MM.1S (cell line): ENCODE measurements at regions not wholly inside any gene's neighbourhood (a gene's known extent, or its start where the extent isn't known, plus 50 kb on each side); places are given as distances from the start of the nearest gene placed in this dataset.

ENCODE experiments used
- DNase-seq: peaks from one replicate; pipeline ENCODE4 v3.0.0-alpha.2; 2015
- H2AFZ ChIP-seq: fragments of 300-600 bp; sonication (generic); 2 replicates; pipeline ENCODE4 v1.6.0; 2016; ENCODE audit warnings: antibody characterized with exemption, low read length
- H3F3A ChIP-seq: fragments of 300-600 bp; sonication (generic); 2 replicates; pipeline ENCODE4 v1.6.1; 2016; ENCODE audit warnings: mild to moderate bottlenecking, antibody characterized with exemption, low read length, moderate library complexity, mixed read lengths; ENCODE audit not compliant: insufficient read depth
- H3K27ac ChIP-seq: fragments of 300-600 bp; sonication (generic); 2 replicates; pipeline ENCODE4 v1.5.1; 2016; ENCODE audit warnings: mild to moderate bottlenecking, low read length
- H3K27me3 ChIP-seq: fragments of 300-600 bp; sonication (generic); replicated peaks from 2 replicates; pipeline ENCODE4 v1.6.0; 2016; ENCODE audit warnings: low read length; ENCODE audit not compliant: insufficient read depth
- H3K36me3 ChIP-seq: fragments of 300-600 bp; sonication (generic); replicated peaks from 2 replicates; pipeline ENCODE4 v1.6.1; 2016; ENCODE audit warnings: mild to moderate bottlenecking, low read length, mixed read lengths; ENCODE audit not compliant: insufficient read depth
- H3K4me1 ChIP-seq: fragments of 300-600 bp; sonication (generic); 2 replicates; pipeline ENCODE4 v1.6.1; 2016; ENCODE audit warnings: low read length, mixed read lengths
- H3K4me2 ChIP-seq: fragments of 300-600 bp; sonication (generic); 2 replicates; pipeline ENCODE4 v1.6.0; 2016; ENCODE audit warnings: low read depth, low read length
- H3K4me3 ChIP-seq: fragments of 300-600 bp; sonication (generic); 2 replicates; pipeline ENCODE4 v1.5.1; 2016; ENCODE audit warnings: low read length, mixed read lengths
- H3K79me2 ChIP-seq: fragments of 300-600 bp; sonication (generic); 2 replicates; pipeline ENCODE4 v1.6.1; 2016; ENCODE audit warnings: mixed run types, low read length, mixed read lengths
- H3K9ac ChIP-seq: fragments of 300-600 bp; sonication (generic); 2 replicates; pipeline ENCODE4 v1.6.1; 2016; ENCODE audit warnings: low read length, mixed read lengths
- H3K9me2 ChIP-seq: fragments of 300-600 bp; sonication (generic); replicated peaks from 2 replicates; pipeline ENCODE4 v1.6.1; 2016; ENCODE audit warnings: mild to moderate bottlenecking, low read length, mixed read lengths; ENCODE audit not compliant: insufficient read depth
- H3K9me3 ChIP-seq: fragments of 300-600 bp; sonication (generic); replicated peaks from 2 replicates; pipeline ENCODE4 v1.6.1; 2016; ENCODE audit warnings: mild to moderate bottlenecking, low read length, mixed read lengths; ENCODE audit not compliant: insufficient read depth
- H4K20me1 ChIP-seq: fragments of 300-600 bp; sonication (generic); 2 replicates; pipeline ENCODE4 v1.6.1; 2016; ENCODE audit warnings: mild to moderate bottlenecking, low read length, moderate library complexity, mixed read lengths; ENCODE audit not compliant: insufficient read depth
- CTCF ChIP-seq: fragments of 300-600 bp; sonication (generic); IDR thresholded peaks from 2 replicates; pipeline ENCODE4 v1.5.1; 2016; ENCODE audit warnings: antibody characterized with exemption, low read length, mixed read lengths
- EZH2 ChIP-seq: fragments of 300-600 bp; sonication (generic); optimal IDR thresholded peaks from 2 replicates; pipeline ENCODE3; 2017; ENCODE audit warnings: low read depth, mild to moderate bottlenecking, antibody characterized with exemption, low read length, mixed read lengths
- EZH2phosphoT487 ChIP-seq: fragments of 300-600 bp; sonication (generic); IDR thresholded peaks from 2 replicates; pipeline ENCODE4 v1.6.1; 2018; ENCODE audit warnings: antibody characterized with exemption, low read length

GRCh38 chr6:26223650-26224546 is 136.7 kb downstream of the HFE start:
- H3K9me3 ChIP-seq: no peaks in the 10 kb centered on the region
- H3K27ac ChIP-seq: peak overlapping the region; percentile 76
- H3K4me1 ChIP-seq: peaks cover 16% of the 10 kb centered on the region
- peak overlapping the region; percentile 76 for H3K4me2 ChIP-seq
- H3K27me3 ChIP-seq: no peaks in the 10 kb centered on the region
- H3K79me2 ChIP-seq: no peaks in the 10 kb centered on the region
- no peaks in the 10 kb centered on the region for H3K36me3 ChIP-seq
- H2AFZ ChIP-seq: peak overlapping the region; percentile 55
- peak overlapping the region; percentile 60 for H3K9ac ChIP-seq
- H4K20me1 ChIP-seq: no peaks in the 10 kb centered on the region
- peak; percentile 94 for DNase-seq
- TF ChIP-seq EZH2phosphoT487: no peak
- TF ChIP-seq CTCF: no peak
- no peak for TF ChIP-seq EZH2
- H3F3A ChIP-seq: peaks cover 15% of the 10 kb centered on the region
- H3K9me2 ChIP-seq: no peaks in the 10 kb centered on the region
- peak overlapping the region; percentile 66 for H3K4me3 ChIP-seq

- Histone ChIP-seq H3K9ac (peak overlapping the region; percentile 60; the same call in 1 of the 2 replicates), H3K9me3 (no peaks in the 10 kb centered on the region), H3K27ac (peak overlapping the region; percentile 76), H3K36me3 (no peaks in the 10 kb centered on the region), H3F3A (peaks cover 15% of the 10 kb centered on the region), H3K9me2 (no peaks in the 10 kb centered on the region), H3K27me3 (no peaks in the 10 kb centered on the region), H3K4me1 (peaks cover 13% of the 10 kb centered on the region), H3K79me2 (no peaks in the 10 kb centered on the region), H4K20me1 (no peaks in the 10 kb centered on the region), H2AFZ (peak overlapping the region; percentile 51), H3K4me2 (peak overlapping the region; percentile 64), H3K4me3 (peak overlapping the region; percentile 66)
- no peak for DNase-seq
- TF ChIP-seq CTCF (no peak), EZH2 (no peak), EZH2phosphoT487 (no peak)
Measured at GRCh38 chr6:26224547-26224912, 137.3 kb downstream of the HFE start.

DNA sequence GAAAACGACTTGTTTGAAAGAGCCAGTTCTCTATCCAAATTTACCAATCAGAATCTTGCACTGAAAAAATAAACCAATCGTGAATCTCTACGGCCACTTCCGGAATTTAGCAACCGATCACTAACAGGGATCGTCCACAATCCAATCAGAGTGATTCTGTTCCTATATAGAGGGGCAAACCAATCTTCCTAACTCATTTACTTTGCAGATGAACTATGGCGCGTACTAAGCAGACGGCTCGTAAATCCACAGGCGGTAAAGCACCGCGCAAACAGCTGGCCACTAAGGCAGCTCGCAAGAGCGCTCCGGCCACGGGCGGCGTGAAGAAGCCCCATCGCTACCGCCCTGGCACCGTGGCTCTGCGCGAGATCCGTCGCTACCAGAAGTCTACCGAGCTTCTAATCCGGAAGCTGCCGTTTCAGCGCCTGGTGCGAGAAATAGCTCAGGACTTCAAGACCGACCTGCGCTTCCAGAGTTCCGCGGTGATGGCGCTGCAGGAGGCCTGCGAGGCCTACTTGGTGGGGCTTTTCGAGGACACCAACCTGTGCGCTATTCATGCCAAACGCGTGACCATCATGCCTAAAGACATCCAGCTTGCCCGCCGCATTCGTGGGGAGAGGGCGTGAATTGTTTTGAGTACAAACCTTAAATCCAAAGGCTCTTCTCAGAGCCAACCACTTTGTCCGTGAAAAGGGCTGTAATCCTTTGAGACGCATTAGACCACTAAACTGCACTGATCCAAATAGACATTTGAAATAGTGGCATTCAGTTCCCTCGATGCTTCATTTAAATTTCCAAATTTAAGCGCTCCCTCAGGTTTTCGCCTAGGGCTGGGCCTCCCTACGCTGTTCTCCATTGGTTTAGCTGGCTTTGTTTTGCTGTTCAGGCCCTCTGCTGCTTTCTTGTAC is 138.0 kb downstream of the HFE start:
- Histone ChIP-seq H3K4me1 (peaks cover 13% of the 10 kb centered on the region), H3K4me2 (peak overlapping the region; percentile 64; the same call in 1 of the 2 replicates), H3K27me3 (no peaks in the 10 kb centered on the region), H3K79me2 (no peaks in the 10 kb centered on the region), H3F3A (peaks cover 15% of the 10 kb centered on the region), H3K27ac (no peak overlapping the region), H3K4me3 (no peak overlapping the region), H3K9ac (no peak overlapping the region), H3K36me3 (no peaks in the 10 kb centered on the region), H2AFZ (no peak overlapping the region), H4K20me1 (no peaks in the 10 kb centered on the region), H3K9me3 (no peaks in the 10 kb centered on the region), H3K9me2 (no peaks in the 10 kb centered on the region)
- DNase-seq: no peak
- no peak for TF ChIP-seq EZH2phosphoT487
